ENCODE measurements at regions not wholly inside any gene's neighbourhood (a gene's known extent, or its start where the extent isn't known, plus 50 kb on each side); places are given as distances from the start of the nearest gene placed in this dataset.

DNA sequence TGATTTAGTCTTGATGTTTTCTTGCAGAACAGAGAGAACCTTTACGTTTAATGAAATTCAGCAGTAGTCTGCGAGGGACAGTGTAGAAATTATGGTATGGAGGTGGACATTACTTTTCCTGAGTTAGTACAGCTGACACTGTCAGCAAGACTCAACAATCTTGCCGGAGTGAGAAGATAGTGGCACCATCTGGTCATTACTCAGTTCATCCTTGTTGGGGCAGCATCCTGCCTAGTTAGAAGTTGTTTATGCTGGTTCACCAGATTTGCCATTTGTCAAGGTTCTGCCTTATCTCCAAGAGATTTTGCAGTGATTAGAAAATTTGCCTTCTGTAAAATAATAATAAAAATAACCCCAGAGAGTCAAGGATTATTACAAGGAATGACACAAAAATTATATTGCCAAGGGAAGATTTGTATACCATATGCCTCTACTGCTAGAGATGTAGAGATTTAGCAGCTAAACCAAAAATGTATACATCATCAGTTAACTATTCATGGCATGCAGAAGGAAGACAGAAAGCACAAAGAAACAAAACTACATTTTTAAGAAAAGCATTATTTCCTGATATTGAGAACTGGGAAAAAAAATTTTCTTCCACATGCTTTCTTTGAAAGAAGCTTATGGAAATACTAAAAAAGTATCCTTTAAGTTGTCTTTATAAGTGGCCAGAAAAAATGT lies 1967.4 kb downstream of the NCAM2 start:
- H3K9ac ChIP-seq = no peak overlapping the region
- peak overlapping the region; percentile 28 for H3K27ac ChIP-seq
- H3K27me3 ChIP-seq = no peaks in the 10 kb centered on the region
- TF ChIP-seq Cebpa-rat (IDR thresholded peaks at IDR 0.05) = no peak
- H3K4me3 ChIP-seq = no peak overlapping the region
- peaks cover 5% of the 10 kb centered on the region; the same call in 1 of the 2 replicates for H3K36me3 ChIP-seq
- no peaks in the 10 kb centered on the region for H4K20me1 ChIP-seq
- peaks cover 34% of the 10 kb centered on the region for H3K4me1 ChIP-seq
- peaks cover 40% of the 10 kb centered on the region for H3K9me3 ChIP-seq
- no peak overlapping the region for H3K4me2 ChIP-seq

DNA sequence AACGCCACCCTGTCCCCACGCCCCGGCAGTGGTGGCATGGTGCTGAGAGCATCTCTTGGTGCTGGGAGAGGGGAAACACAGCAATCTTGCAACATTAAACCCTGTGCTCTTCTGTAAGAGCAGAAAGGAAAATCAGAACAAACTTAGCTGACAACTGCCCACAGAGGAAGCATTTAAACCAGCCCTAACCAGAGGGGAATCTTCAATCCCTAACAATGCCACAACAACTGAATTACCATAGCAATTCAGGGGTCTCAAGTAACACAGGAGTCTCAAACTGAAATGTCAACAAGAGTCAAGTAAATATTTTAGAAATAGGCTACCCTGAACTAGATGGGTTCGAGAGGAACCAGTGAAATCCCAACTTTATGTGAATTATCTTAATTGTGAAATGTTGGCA lies 1983.6 kb downstream of the NCAM2 start:
- H3K4me2 ChIP-seq = no peak overlapping the region
- no peaks in the 10 kb centered on the region for H4K20me1 ChIP-seq
- no peak overlapping the region for H3K9ac ChIP-seq
- no peaks in the 10 kb centered on the region for H3K4me1 ChIP-seq
- no peaks in the 10 kb centered on the region for H3K27me3 ChIP-seq
- peaks cover 7% of the 10 kb centered on the region; the same call in 1 of the 2 replicates for H3K36me3 ChIP-seq
- TF ChIP-seq Cebpa-rat (IDR thresholded peaks at IDR 0.05) = no peak
- H3K4me3 ChIP-seq = no peak overlapping the region
- H3K27ac ChIP-seq = no peak overlapping the region
- peaks cover 22% of the 10 kb centered on the region for H3K9me3 ChIP-seq

- Histone ChIP-seq H3K9me3 (peaks cover 39% of the 10 kb centered on the region), H3K4me1 (no peaks in the 10 kb centered on the region), H3K9ac (no peak overlapping the region), H3K36me3 (no peaks in the 10 kb centered on the region), H3K4me3 (no peak overlapping the region), H4K20me1 (no peaks in the 10 kb centered on the region), H3K27me3 (no peaks in the 10 kb centered on the region), H3K27ac (no peak overlapping the region), H3K4me2 (no peak overlapping the region)
- TF ChIP-seq Cebpa-rat (IDR thresholded peaks at IDR 0.05) = no peak
Measured at GRCh38 chr21:22993144-22993543, 1994.9 kb downstream of the NCAM2 start.

DNA sequence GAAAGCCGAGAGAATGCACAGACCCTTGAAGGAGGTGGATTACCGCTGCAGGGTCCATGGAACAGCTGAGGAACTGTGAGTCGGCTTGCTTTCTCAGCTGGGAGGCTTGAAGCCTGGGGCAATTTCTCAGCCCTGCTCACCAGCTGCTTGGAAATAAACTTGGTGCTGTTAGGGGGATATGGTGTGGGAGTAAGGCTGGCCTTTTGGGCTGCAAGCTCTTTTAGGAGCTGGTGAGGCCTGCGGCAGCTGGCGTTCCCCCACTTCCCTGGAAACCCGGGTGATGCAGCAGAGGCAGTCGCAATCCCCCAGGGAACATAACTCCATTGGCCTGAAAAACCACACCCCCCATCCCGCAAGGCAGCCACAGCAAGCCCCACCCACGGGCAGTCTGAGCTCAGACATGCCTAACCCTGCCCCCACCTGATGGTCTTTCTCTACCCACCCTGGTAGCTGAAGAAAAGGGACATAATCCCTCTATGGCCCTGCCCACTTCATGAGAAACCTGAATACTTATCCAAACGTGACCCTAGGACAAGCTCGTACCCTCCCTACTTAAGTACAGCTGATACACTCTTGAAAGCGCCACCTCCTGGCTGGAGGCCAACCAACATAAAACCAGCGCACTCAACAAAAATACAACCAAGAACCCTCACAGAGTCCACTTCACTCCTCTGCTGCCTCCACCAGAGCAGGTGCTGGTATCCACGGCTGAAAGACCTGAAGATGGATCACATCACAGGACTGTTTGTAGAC lies 1995.8 kb downstream of the NCAM2 start:
- H3K4me3 ChIP-seq = no peak overlapping the region
- no peak for TF ChIP-seq Cebpa-rat (IDR thresholded peaks at IDR 0.05)
- no peaks in the 10 kb centered on the region for H3K36me3 ChIP-seq
- no peaks in the 10 kb centered on the region for H3K27me3 ChIP-seq
- no peaks in the 10 kb centered on the region for H3K4me1 ChIP-seq
- no peak overlapping the region for H3K4me2 ChIP-seq
- no peak overlapping the region for H3K27ac ChIP-seq
- H3K9me3 ChIP-seq = peaks cover 40% of the 10 kb centered on the region
- H3K9ac ChIP-seq = no peak overlapping the region
- H4K20me1 ChIP-seq = no peaks in the 10 kb centered on the region

GRCh38 chr21:23003951-23004350 lies 2005.7 kb downstream of the NCAM2 start:
- TF ChIP-seq Cebpa-rat (IDR thresholded peaks at IDR 0.05) = no peak
- Histone ChIP-seq H3K4me2 (no peak overlapping the region), H3K9ac (no peak overlapping the region)

DNA sequence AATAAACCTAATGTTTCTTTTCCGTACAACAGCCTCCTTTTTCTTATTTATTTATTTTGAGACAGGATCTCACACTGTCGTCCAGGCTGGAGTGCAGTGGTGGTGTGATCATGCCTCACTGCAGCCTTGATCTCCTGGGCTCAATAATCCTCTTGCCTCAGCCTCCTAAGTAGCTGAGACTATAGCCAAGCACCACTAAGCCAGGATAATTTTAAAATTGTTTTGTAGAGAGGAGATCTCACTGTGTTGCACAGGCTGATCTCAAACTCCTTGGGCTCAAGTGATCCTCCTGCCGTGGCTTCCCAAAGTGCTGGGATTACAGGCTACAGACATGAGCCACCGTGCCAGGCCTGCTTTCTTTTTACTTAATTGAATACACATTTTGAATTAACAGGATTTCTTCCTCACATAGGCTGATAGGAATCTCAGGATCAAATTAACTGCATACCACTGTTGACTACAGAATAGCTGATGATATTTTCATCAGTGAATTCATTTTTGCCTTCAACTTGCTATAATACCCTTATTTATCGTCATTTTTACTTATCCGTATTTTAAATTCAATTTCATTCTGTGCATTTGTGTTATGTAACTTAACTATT lies 2010.5 kb downstream of the NCAM2 start:
- H3K27ac ChIP-seq = no peak overlapping the region

More at GRCh38 chr21:23003951-23004350, 2005.7 kb downstream of the NCAM2 start:
- Histone ChIP-seq H3K9me3 (peaks cover 10% of the 10 kb centered on the region; the same call in 1 of the 2 replicates), H4K20me1 (no peaks in the 10 kb centered on the region), H3K4me1 (peaks cover 8% of the 10 kb centered on the region), H3K27ac (no peak overlapping the region), H3K27me3 (no peaks in the 10 kb centered on the region), H3K4me3 (no peak overlapping the region), H3K36me3 (no peaks in the 10 kb centered on the region)

DNA sequence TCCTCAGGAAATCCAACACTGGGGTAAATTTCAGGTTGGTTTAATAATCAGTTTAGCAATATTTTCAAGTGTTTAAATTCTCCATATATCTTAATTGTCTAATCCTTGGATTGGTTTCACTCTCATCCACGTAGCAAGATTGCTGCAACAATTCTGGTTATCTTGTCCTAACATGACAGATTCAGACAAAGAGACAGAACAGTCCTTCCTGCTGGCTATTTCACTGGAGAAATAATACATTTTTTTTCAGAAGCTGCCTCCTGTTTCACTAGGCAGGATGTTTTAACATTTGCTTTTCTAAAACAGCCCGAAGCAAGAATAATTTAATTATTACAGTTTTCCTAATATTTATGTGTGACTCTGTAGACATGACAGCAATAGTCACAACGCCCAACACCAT lies 2011.2 kb downstream of the NCAM2 start:
- Histone ChIP-seq H3K9me3 (peaks cover 19% of the 10 kb centered on the region; the same call in 1 of the 2 replicates), H3K4me1 (peaks cover 18% of the 10 kb centered on the region), H3K27ac (no peak overlapping the region), H3K27me3 (no peaks in the 10 kb centered on the region), H3K4me2 (no peak overlapping the region), H3K36me3 (no peaks in the 10 kb centered on the region), H3K4me3 (no peak overlapping the region), H4K20me1 (no peaks in the 10 kb centered on the region), H3K9ac (no peak overlapping the region)
- TF ChIP-seq Cebpa-rat (IDR thresholded peaks at IDR 0.05) = no peak

More for the DNA sequence above, 2010.5 kb downstream of the NCAM2 start:
- Histone ChIP-seq H3K36me3 (no peaks in the 10 kb centered on the region), H3K4me3 (no peak overlapping the region), H3K27me3 (no peaks in the 10 kb centered on the region), H4K20me1 (no peaks in the 10 kb centered on the region), H3K4me2 (no peak overlapping the region), H3K9me3 (peaks cover 19% of the 10 kb centered on the region; the same call in 1 of the 2 replicates), H3K4me1 (peaks cover 12% of the 10 kb centered on the region), H3K9ac (no peak overlapping the region)
- TF ChIP-seq Cebpa-rat (IDR thresholded peaks at IDR 0.05) = no peak

DNA sequence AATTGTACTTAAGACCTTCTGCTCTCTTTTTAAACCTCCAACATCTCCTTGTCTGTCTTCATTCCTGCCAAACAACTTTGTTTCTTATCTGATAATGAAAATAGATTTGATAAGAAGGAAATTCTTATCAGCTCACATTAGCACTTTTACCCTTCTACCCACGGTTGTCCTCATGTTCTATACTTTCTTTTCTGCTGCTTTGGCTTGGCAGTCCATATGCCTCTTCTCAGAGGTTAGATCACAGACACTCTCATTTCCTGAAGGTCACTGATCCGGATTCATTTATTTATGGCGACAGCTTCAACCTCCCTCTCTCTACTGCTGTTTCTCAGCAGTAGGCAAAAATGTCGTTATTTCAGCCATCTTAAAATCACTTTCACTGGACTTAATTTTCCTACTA lies 2015.8 kb downstream of the NCAM2 start:
- H3K4me1 ChIP-seq = peaks cover 32% of the 10 kb centered on the region
- no peak for TF ChIP-seq Cebpa-rat (IDR thresholded peaks at IDR 0.05)
- H3K4me3 ChIP-seq = no peak overlapping the region
- no peaks in the 10 kb centered on the region for H4K20me1 ChIP-seq
- H3K27me3 ChIP-seq = no peaks in the 10 kb centered on the region
- peaks cover 17% of the 10 kb centered on the region; the same call in 1 of the 2 replicates for H3K9me3 ChIP-seq
- H3K9ac ChIP-seq = no peak overlapping the region
- H3K27ac ChIP-seq = peak overlapping the region; percentile 61
- peak overlapping the region; percentile 56 for H3K4me2 ChIP-seq
- H3K36me3 ChIP-seq = no peaks in the 10 kb centered on the region

GRCh38 chr21:23016617-23017016 lies 2018.4 kb downstream of the NCAM2 start:
- TF ChIP-seq Cebpa-rat (IDR thresholded peaks at IDR 0.05) = no peak
- Histone ChIP-seq H3K9me3 (peaks cover 21% of the 10 kb centered on the region), H4K20me1 (no peaks in the 10 kb centered on the region), H3K9ac (no peak overlapping the region), H3K4me1 (peaks cover 32% of the 10 kb centered on the region), H3K4me2 (peak overlapping the region; percentile 22; the same call in 1 of the 2 replicates), H3K27me3 (no peaks in the 10 kb centered on the region), H3K27ac (no peak overlapping the region), H3K36me3 (no peaks in the 10 kb centered on the region), H3K4me3 (no peak overlapping the region)

DNA sequence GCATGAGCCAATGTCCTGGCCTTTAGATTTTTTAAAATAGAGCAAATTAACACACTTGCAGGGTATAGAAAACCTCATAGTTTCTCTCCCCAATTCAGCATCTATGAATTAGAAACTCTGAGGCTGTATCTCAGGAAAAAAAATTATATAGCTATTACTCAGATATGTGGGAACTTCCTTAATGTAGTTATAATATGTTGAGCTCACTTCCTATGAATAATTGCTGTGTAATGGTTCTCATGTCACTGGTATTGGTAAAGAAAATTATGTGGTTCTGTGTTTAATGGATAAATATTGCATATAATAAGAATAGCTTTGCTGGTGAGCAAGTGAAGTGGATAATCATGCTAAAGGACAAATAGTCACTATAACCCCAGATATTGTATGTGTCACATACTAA lies 2019.8 kb downstream of the NCAM2 start:
- Histone ChIP-seq H3K27me3 (no peaks in the 10 kb centered on the region), H3K4me3 (no peak overlapping the region), H3K27ac (no peak overlapping the region), H3K36me3 (no peaks in the 10 kb centered on the region), H3K4me2 (no peak overlapping the region), H3K4me1 (peaks cover 32% of the 10 kb centered on the region), H3K9ac (no peak overlapping the region), H3K9me3 (peaks cover 25% of the 10 kb centered on the region), H4K20me1 (no peaks in the 10 kb centered on the region)
- no peak for TF ChIP-seq Cebpa-rat (IDR thresholded peaks at IDR 0.05)
